Parathyroid adenoma (tissue), 2 donors: ENCODE measurements at regions not wholly inside any gene's neighbourhood (a gene's known extent, or its start where the extent isn't known, plus 50 kb on each side); places are given as distances from the start of the nearest gene placed in this dataset.

Experiments
- H2AFZ ChIP-seq: fragments of 300-600 bp; sonication (generic); one replicate; pipeline ENCODE4 v1.7.0; 2017; ENCODE audit warnings: antibody characterized with exemption, mild to moderate bottlenecking
- H3K27ac ChIP-seq: fragments of 300-600 bp; sonication (generic); one replicate; pipeline ENCODE4 v1.7.0; 2017
- H3K27me3 ChIP-seq: fragments of 300-600 bp; sonication (generic); one replicate; pipeline ENCODE4 v1.7.0; 2017; ENCODE audit warnings: low read length; ENCODE audit not compliant: control insufficient read depth, insufficient read depth
- H3K36me3 ChIP-seq: fragments of 300-600 bp; sonication (generic); one replicate; pipeline ENCODE4 v1.7.0; 2017; ENCODE audit warnings: low read length; ENCODE audit not compliant: control insufficient read depth, insufficient read depth
- H3K4me1 ChIP-seq: fragments of 300-600 bp; sonication (generic); one replicate; pipeline ENCODE4 v1.7.0; 2017; ENCODE audit warnings: control low read depth
- H3K4me2 ChIP-seq: fragments of 300-600 bp; sonication (generic); one replicate; pipeline ENCODE4 v1.7.0; 2017; ENCODE audit warnings: low read length
- H3K4me3 ChIP-seq: fragments of 300-600 bp; sonication (generic); one replicate; pipeline ENCODE4 v1.7.0; 2017; ENCODE audit warnings: low read depth, low read length
- H3K79me2 ChIP-seq: fragments of 300-600 bp; sonication (generic); one replicate; pipeline ENCODE4 v1.7.0; 2017; ENCODE audit warnings: control low read depth
- H3K9ac ChIP-seq: fragments of 300-600 bp; sonication (generic); one replicate; pipeline ENCODE4 v1.7.0; 2017; ENCODE audit warnings: mild to moderate bottlenecking
- H3K9me3 ChIP-seq: fragments of 300-600 bp; sonication (generic); one replicate; pipeline ENCODE4 v1.7.0; 2017; ENCODE audit warnings: low read length; ENCODE audit not compliant: control insufficient read depth
- CTCF ChIP-seq: fragments of 300-600 bp; sonication (generic); IDR thresholded peaks from one replicate; pipeline ENCODE4 v1.7.0; 2017; ENCODE audit warnings: antibody characterized with exemption, mild to moderate bottlenecking
- donor health status: primary hyperparathyroidism.

GRCh38 chr14:66383771-66384170, 102.4 kb upstream of the CCDC196 start:
- H3K4me1 ChIP-seq, result no peaks in the 10 kb centered on the region
- no peaks in the 10 kb centered on the region for H3K9me3 ChIP-seq
- no peak overlapping the region for H2AFZ ChIP-seq
- TF ChIP-seq CTCF, result no peak
- H3K27ac ChIP-seq, result no peak overlapping the region
- no peak overlapping the region for H3K4me2 ChIP-seq
- no peak overlapping the region for H3K4me3 ChIP-seq
- no peaks in the 10 kb centered on the region for H3K36me3 ChIP-seq
- H3K79me2 ChIP-seq, result no peaks in the 10 kb centered on the region
- no peaks in the 10 kb centered on the region for H3K27me3 ChIP-seq
- H3K9ac ChIP-seq, result no peak overlapping the region

GRCh38 chr14:66388516-66388915, 97.7 kb upstream of the CCDC196 start:
- Histone ChIP-seq H2AFZ (no peak overlapping the region), H3K27me3 (no peaks in the 10 kb centered on the region), H3K4me1 (no peaks in the 10 kb centered on the region), H3K4me2 (no peak overlapping the region), H3K79me2 (no peaks in the 10 kb centered on the region), H3K9me3 (no peaks in the 10 kb centered on the region), H3K4me3 (no peak overlapping the region), H3K36me3 (no peaks in the 10 kb centered on the region), H3K9ac (no peak overlapping the region), H3K27ac (no peak overlapping the region)
- TF ChIP-seq CTCF, result no peak

GRCh38 chr14:66389481-66389880, 96.7 kb upstream of the CCDC196 start:
- no peak overlapping the region for H3K9ac ChIP-seq
- no peak overlapping the region for H3K4me3 ChIP-seq
- no peaks in the 10 kb centered on the region for H3K36me3 ChIP-seq
- H3K27me3 ChIP-seq, result no peaks in the 10 kb centered on the region
- no peaks in the 10 kb centered on the region for H3K79me2 ChIP-seq
- no peak overlapping the region for H3K27ac ChIP-seq
- H3K4me2 ChIP-seq, result no peak overlapping the region
- H3K4me1 ChIP-seq, result no peaks in the 10 kb centered on the region
- no peaks in the 10 kb centered on the region for H3K9me3 ChIP-seq
- no peak overlapping the region for H2AFZ ChIP-seq
- no peak for TF ChIP-seq CTCF

DNA sequence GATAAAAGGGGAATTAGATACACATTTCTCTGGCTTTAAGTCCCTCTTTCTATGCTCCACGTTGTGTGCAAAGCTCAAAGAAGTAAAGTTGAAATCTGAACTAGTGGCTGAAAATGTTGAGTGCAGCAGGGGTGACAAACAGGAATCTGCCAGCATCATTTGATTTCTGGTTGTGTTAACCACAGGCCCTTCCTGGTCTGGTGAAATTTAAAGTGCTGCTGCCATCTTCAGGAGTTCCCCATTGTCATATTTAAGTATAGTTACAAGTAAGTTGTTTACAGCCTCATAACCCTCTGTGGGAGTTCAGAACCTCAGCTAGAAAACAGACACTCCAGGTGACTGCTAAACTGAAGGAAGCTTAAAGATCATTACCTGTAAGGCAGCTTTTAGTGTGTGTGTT, 90.9 kb upstream of the CCDC196 start:
- no peaks in the 10 kb centered on the region for H3K9me3 ChIP-seq
- no peaks in the 10 kb centered on the region for H3K36me3 ChIP-seq
- H2AFZ ChIP-seq, result no peak overlapping the region
- no peaks in the 10 kb centered on the region for H3K4me1 ChIP-seq
- no peaks in the 10 kb centered on the region for H3K27me3 ChIP-seq
- TF ChIP-seq CTCF, result no peak
- H3K4me2 ChIP-seq, result no peak overlapping the region
- no peak overlapping the region for H3K4me3 ChIP-seq
- no peaks in the 10 kb centered on the region for H3K79me2 ChIP-seq
- H3K9ac ChIP-seq, result no peak overlapping the region
- H3K27ac ChIP-seq, result no peak overlapping the region

DNA sequence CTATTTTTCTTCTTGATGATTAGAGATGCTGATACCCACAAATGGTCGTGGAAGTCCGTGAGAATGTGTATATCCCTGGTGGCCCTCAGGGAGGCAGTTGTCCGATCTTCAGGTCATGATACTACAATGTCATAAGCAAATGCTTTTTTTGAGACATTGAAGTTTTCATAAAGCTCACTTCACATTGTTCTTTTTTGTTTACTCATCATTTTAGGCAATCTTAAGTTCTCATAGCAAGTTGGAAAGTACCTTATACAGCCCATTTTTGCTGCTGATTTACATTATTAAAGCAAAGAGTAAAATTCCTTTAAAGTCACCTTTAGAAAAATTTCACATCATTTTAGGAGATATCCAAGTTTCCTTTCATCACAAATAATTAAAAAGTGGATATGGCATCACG, 90.0 kb upstream of the CCDC196 start:
- H3K27me3 ChIP-seq, result no peaks in the 10 kb centered on the region
- H3K79me2 ChIP-seq, result no peaks in the 10 kb centered on the region
- H3K36me3 ChIP-seq, result no peaks in the 10 kb centered on the region
- H3K9me3 ChIP-seq, result no peaks in the 10 kb centered on the region
- H3K27ac ChIP-seq, result no peak overlapping the region
- H3K4me1 ChIP-seq, result no peaks in the 10 kb centered on the region
- no peak overlapping the region for H3K4me3 ChIP-seq
- H3K4me2 ChIP-seq, result no peak overlapping the region
- no peak overlapping the region for H2AFZ ChIP-seq
- no peak overlapping the region for H3K9ac ChIP-seq
- TF ChIP-seq CTCF, result no peak
